CD14-positive monocyte (primary cell): ENCODE measurements at regions not wholly inside any gene's neighbourhood (a gene's known extent, or its start where the extent isn't known, plus 50 kb on each side); places are given as distances from the start of the nearest gene placed in this dataset.

Source experiments
- DNase-seq, 3 donors: peaks; one replicate each; pipeline ENCODE4 v3.0.0-alpha.2; 2011 to 2022
- H2AFZ ChIP-seq: 2 replicates; pipeline ENCODE4 v1.6.0; 2012; ENCODE audit warnings: mild to moderate bottlenecking, low read depth, low read length, inconsistent platforms; ENCODE audit not compliant: insufficient read depth, poor library complexity, severe bottlenecking
- H3K27ac ChIP-seq, 2 donors: 1 replicate in 1 of 2; 2 replicates in 1 of 2; pipeline ENCODE4 v1.5.1; 2012 to 2013; ENCODE audit warnings: low read length in 2 of 2, control low read depth in 1 of 2, inconsistent platforms in 1 of 2, low read depth in 1 of 2, mild to moderate bottlenecking in 1 of 2
- H3K27me3 ChIP-seq, 2 donors: one replicate each; pipeline versions ENCODE4 v1.6.0 to v1.6.1; 2011 to 2013; ENCODE audit warnings: low read length in 2 of 2; ENCODE audit not compliant: control insufficient read depth in 2 of 2, insufficient read depth in 2 of 2
- H3K36me3 ChIP-seq, 2 donors: replicated peaks in 1 of 2; 1 replicate in 1 of 2; 2 replicates in 1 of 2; pipeline versions ENCODE4 v1.5.1 to v1.6.1; 2012 to 2013; ENCODE audit warnings: low read length in 2 of 2, control low read depth in 1 of 2, inconsistent platforms in 1 of 2, mild to moderate bottlenecking in 1 of 2; ENCODE audit not compliant: insufficient read depth in 2 of 2, control insufficient read depth in 1 of 2
- H3K4me1 ChIP-seq, 2 donors: 1 replicate in 1 of 2; 2 replicates in 1 of 2; pipeline versions ENCODE4 v1.5.1 to v1.6.1; 2012 to 2013; ENCODE audit warnings: low read length in 2 of 2, control low read depth in 1 of 2, inconsistent platforms in 1 of 2, mild to moderate bottlenecking in 1 of 2, moderate library complexity in 1 of 2; ENCODE audit not compliant: insufficient read depth in 2 of 2, control insufficient read depth in 1 of 2
- H3K4me2 ChIP-seq: replicated peaks from 2 replicates; pipeline ENCODE3; 2012; ENCODE audit warnings: low read length, moderate library complexity, mild to moderate bottlenecking; ENCODE audit not compliant: poor library complexity, severe bottlenecking; ENCODE audit errors: extremely low read depth
- H3K4me3 ChIP-seq, 3 experiments: fragments of 200-600 bp in 1 of 3; sonication (generic) in 1 of 3; replicated peaks in 1 of 3; 1 replicate in 2 of 3; 2 replicates in 1 of 3; pipeline ENCODE4 v1.5.1; 2011 to 2013; ENCODE audit warnings: low read length in 3 of 3, mild to moderate bottlenecking in 3 of 3, control low read depth in 2 of 3, low read depth in 2 of 3, inconsistent platforms in 1 of 3, moderate library complexity in 1 of 3
- H3K79me2 ChIP-seq: 2 replicates; pipeline ENCODE4 v1.6.0; 2012; ENCODE audit warnings: mild to moderate bottlenecking, control low read depth, inconsistent platforms, low read length, moderate library complexity; ENCODE audit not compliant: insufficient read depth
- H3K9ac ChIP-seq: 2 replicates; pipeline ENCODE4 v1.6.0; 2017; ENCODE audit warnings: low read length, mild to moderate bottlenecking; ENCODE audit not compliant: insufficient read depth, poor library complexity, severe bottlenecking
- H3K9me3 ChIP-seq, 2 donors: replicated peaks in 1 of 2; 1 replicate in 1 of 2; 2 replicates in 1 of 2; pipeline versions ENCODE4 v1.5.1 to v1.6.1; 2012 to 2013; ENCODE audit warnings: low read length in 2 of 2, control low read depth in 1 of 2; ENCODE audit not compliant: control insufficient read depth in 1 of 2, insufficient read depth in 1 of 2
- H4K20me1 ChIP-seq: 2 replicates; pipeline ENCODE4 v1.6.0; 2012; ENCODE audit warnings: mild to moderate bottlenecking, low read length, control low read depth, moderate library complexity; ENCODE audit not compliant: insufficient read depth
- H3K27ac Mint-ChIP-seq, 7 donors: one replicate each; pipeline ENCODE4 v1.8.0; 2020; ENCODE audit warnings: mild to moderate bottlenecking in 7 of 7, mixed read lengths in 7 of 7, moderate library complexity in 6 of 7, inconsistent platforms in 2 of 7
- H3K27me3 Mint-ChIP-seq, 3 donors: one replicate each; pipeline ENCODE4 v1.8.0; 2021 to 2022; ENCODE audit warnings: low read depth in 3 of 3, mild to moderate bottlenecking in 3 of 3, mixed read lengths in 3 of 3, moderate library complexity in 3 of 3, inconsistent platforms in 1 of 3
- H3K36me3 Mint-ChIP-seq, 2 donors: one replicate each; pipeline ENCODE4 v1.8.0; 2020; ENCODE audit warnings: mixed read lengths in 2 of 2, inconsistent platforms in 1 of 2, mild to moderate bottlenecking in 1 of 2
- H3K4me1 Mint-ChIP-seq: one replicate; pipeline ENCODE4 v1.8.0; 2020; ENCODE audit warnings: mild to moderate bottlenecking, mixed read lengths
- H3K4me3 Mint-ChIP-seq, 2 donors: one replicate each; pipeline ENCODE4 v1.8.0; 2020; ENCODE audit warnings: mild to moderate bottlenecking in 2 of 2, mixed read lengths in 2 of 2, moderate library complexity in 1 of 2
- H3K9me3 Mint-ChIP-seq, 7 donors: one replicate each; pipeline ENCODE4 v1.8.0; 2020 to 2022; ENCODE audit warnings: mixed read lengths in 7 of 7, mild to moderate bottlenecking in 6 of 7, moderate library complexity in 6 of 7, inconsistent platforms in 2 of 7
- WGBS: methylation state at CpG from one replicate; pipeline ENCODE4 v1.1.5; 2013; ENCODE audit warnings: missing lambda C conversion rate; ENCODE audit not compliant: insufficient coverage; 5-methylcytosine and 5-hydroxymethylcytosine counted together
- intact Hi-C, 2 donors: fragments of 100-400 bp; cut with micrococcal nuclease; formaldehyde crosslinking; loops; one replicate each; pipeline versions ENCODE4 v1.15.0 to v1.15.1; 2023
- TF ChIP-seq, protein P1 (sequence below): fragments of 200-600 bp; IDR thresholded peaks from one replicate; pipeline ENCODE4 v1.8.0; 2022; ENCODE audit warnings: antibody characterized with exemption, mild to moderate bottlenecking

DNA sequence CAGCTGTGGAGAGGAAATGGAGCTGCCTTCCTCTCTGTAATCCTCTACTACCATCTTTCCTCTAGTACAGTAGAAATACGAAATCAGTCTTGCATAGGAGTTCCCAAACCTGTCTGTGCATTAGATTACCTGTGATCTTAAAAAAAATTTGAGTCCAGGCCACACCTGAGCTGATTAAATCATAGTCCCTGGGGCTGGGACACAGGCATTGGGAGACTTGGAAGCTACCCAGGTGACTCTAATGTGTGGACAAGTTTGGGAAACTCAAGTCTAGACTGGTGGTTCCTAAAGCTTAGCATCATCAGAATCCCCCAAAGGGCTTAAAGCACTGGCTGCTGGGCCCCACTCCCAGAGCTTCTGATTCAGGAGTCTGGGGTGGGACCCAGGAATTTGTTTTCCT, 152.7 kb upstream of the GLI3 start:
- H3K36me3 Mint-ChIP-seq, result no peaks in the 10 kb centered on the region
- no peak overlapping the region for H3K27ac Mint-ChIP-seq
- H3K9me3 Mint-ChIP-seq, result peaks cover 0 to 4% (median 0%) of the 10 kb centered on the region in 7 donors
- no peak overlapping the region for H3K4me3 ChIP-seq
- no peak overlapping the region for H3K4me2 ChIP-seq
- no peaks in the 10 kb centered on the region for H3K79me2 ChIP-seq
- no peaks in the 10 kb centered on the region for H3K27me3 Mint-ChIP-seq
- TF ChIP-seq, protein P1, sequence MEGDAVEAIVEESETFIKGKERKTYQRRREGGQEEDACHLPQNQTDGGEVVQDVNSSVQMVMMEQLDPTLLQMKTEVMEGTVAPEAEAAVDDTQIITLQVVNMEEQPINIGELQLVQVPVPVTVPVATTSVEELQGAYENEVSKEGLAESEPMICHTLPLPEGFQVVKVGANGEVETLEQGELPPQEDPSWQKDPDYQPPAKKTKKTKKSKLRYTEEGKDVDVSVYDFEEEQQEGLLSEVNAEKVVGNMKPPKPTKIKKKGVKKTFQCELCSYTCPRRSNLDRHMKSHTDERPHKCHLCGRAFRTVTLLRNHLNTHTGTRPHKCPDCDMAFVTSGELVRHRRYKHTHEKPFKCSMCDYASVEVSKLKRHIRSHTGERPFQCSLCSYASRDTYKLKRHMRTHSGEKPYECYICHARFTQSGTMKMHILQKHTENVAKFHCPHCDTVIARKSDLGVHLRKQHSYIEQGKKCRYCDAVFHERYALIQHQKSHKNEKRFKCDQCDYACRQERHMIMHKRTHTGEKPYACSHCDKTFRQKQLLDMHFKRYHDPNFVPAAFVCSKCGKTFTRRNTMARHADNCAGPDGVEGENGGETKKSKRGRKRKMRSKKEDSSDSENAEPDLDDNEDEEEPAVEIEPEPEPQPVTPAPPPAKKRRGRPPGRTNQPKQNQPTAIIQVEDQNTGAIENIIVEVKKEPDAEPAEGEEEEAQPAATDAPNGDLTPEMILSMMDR, result no peak
- H4K20me1 ChIP-seq, result no peaks in the 10 kb centered on the region
- no peak overlapping the region for H3K9ac ChIP-seq
- peaks cover 0 to 6% of the 10 kb centered on the region in 2 donors for H3K9me3 ChIP-seq
- H2AFZ ChIP-seq, result no peak overlapping the region
- intact Hi-C loops, result no loop called here
- no peak overlapping the region for H3K4me3 Mint-ChIP-seq
- H3K4me1 ChIP-seq, result no peaks in the 10 kb centered on the region
- no peak overlapping the region for H3K27ac ChIP-seq
- WGBS, result 80% methylated on average over 1 of the region's 1 CpG
- H3K4me1 Mint-ChIP-seq, result no peaks in the 10 kb centered on the region
- H3K36me3 ChIP-seq, result no peaks in the 10 kb centered on the region
- no peaks in the 10 kb centered on the region for H3K27me3 ChIP-seq
- DNase-seq, result no peak

DNA sequence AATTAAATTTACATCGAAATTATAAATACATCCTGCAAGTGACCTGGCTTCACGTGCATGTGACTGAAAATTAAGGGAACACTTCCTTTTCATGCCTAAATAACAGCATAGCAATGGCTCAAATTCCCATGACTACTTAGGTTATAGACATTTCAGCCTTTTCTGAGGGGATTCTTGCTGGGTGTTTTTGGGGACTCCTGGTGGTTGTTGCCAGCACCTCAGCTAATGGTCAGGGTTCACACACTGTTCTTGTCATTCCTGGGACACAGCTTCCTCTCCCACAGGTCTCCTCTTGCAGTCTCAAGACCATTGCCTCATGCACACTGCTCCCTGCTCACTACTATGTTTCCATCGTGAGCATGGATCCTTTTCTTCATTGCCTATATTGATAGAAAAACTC, 148.9 kb upstream of the GLI3 start:
- no CpG with 5 or more reads among the region's 3 CpGs for WGBS
- Histone ChIP-seq H2AFZ (no peak overlapping the region), H3K4me2 (no peak overlapping the region), H4K20me1 (no peaks in the 10 kb centered on the region), H3K9me3 (peaks cover 0 to 6% of the 10 kb centered on the region in 2 donors), H3K4me1 (no peaks in the 10 kb centered on the region), H3K27me3 (no peaks in the 10 kb centered on the region), H3K9ac (no peak overlapping the region), H3K4me3 (no peak overlapping the region), H3K36me3 (no peaks in the 10 kb centered on the region), H3K27ac (no peak overlapping the region), H3K79me2 (no peaks in the 10 kb centered on the region)
- Mint-ChIP-seq H3K9me3 (peaks cover 0 to 4% (median 0%) of the 10 kb centered on the region in 7 donors), H3K4me1 (no peaks in the 10 kb centered on the region), H3K27me3 (no peaks in the 10 kb centered on the region), H3K4me3 (no peak overlapping the region), H3K36me3 (no peaks in the 10 kb centered on the region), H3K27ac (no peak overlapping the region)
- intact Hi-C loops, result no loop called here
- no peak for DNase-seq
- TF ChIP-seq, protein P1, result no peak
